IMR-90 (cell line): ENCODE measurements at regions not wholly inside any gene's neighbourhood (a gene's known extent, or its start where the extent isn't known, plus 50 kb on each side); places are given as distances from the start of the nearest gene placed in this dataset.

Experiments
- ATAC-seq: fragments of 200-7000 bp; cut with Tn5 transposase; 2 replicates; pipeline ENCODE4 v1.9.1; 2020; ENCODE audit warnings: low read depth, mild to moderate bottlenecking, moderate library complexity
- BruUV-seq: library from RNA; stranded (reverse); fragments of 400-500 nt; replicated peaks from 2 replicates; lab custom pipeline; 2021; lab: Mats Ljungman, UMichigan
- CTCF ChIA-PET: fragments of 300-600 bp; formaldehyde crosslinking; extraction: SDS; loops from one replicate; lab custom pipeline; 2021; ENCODE audit warnings: antibody characterized with exemption; lab: Yijun Ruan, JAX
- POLR2A ChIA-PET: fragments of 300-600 bp; sonication (Branson Sonifier 250); formaldehyde crosslinking; loops from one replicate; lab custom pipeline; 2022; ENCODE audit warnings: antibody characterized with exemption; ENCODE audit not compliant: unreplicated experiment; lab: Charles Lee
- DNase-seq: peaks from one replicate; pipeline ENCODE4 v3.0.0; 2013
- H2AFZ ChIP-seq: replicated peaks from 2 replicates; pipeline ENCODE3; 2013; ENCODE audit warnings: low read length, mild to moderate bottlenecking; ENCODE audit not compliant: poor library complexity
- H2AK5ac ChIP-seq: 2 replicates; pipeline ENCODE4 v1.6.1; 2013; ENCODE audit warnings: low read depth, low read length, inconsistent platforms
- H2AK9ac ChIP-seq: replicated peaks from 2 replicates; pipeline ENCODE3; 2013; ENCODE audit warnings: mild to moderate bottlenecking, low read depth, low read length, moderate library complexity; ENCODE audit not compliant: poor library complexity
- H2BK120ac ChIP-seq: 2 replicates; pipeline ENCODE4 v1.6.1; 2013; ENCODE audit warnings: low read depth, low read length, inconsistent platforms
- H2BK15ac ChIP-seq: 3 replicates; pipeline ENCODE4 v1.6.1; 2013; ENCODE audit warnings: low read depth, low read length, inconsistent platforms
- H2BK20ac ChIP-seq: 2 replicates; pipeline ENCODE4 v1.6.1; 2013; ENCODE audit warnings: low read depth, mild to moderate bottlenecking, inconsistent platforms, low read length, moderate library complexity
- H2BK5ac ChIP-seq: 2 replicates; pipeline ENCODE4 v1.6.1; 2013; ENCODE audit warnings: mild to moderate bottlenecking, low read depth, low read length, inconsistent platforms; ENCODE audit not compliant: poor library complexity, severe bottlenecking
- H3K14ac ChIP-seq: replicated peaks from 2 replicates; pipeline ENCODE4 v1.6.1; 2013; ENCODE audit warnings: low read depth, low read length, inconsistent platforms
- H3K18ac ChIP-seq: 2 replicates; pipeline ENCODE4 v1.6.1; 2013; ENCODE audit warnings: low read depth, low read length, control low read depth
- H3K23ac ChIP-seq: 2 replicates; pipeline ENCODE4 v1.6.1; 2013; ENCODE audit warnings: low read depth, low read length, inconsistent platforms
- H3K27ac ChIP-seq: 2 replicates; pipeline ENCODE4 v1.5.1; 2013; ENCODE audit warnings: mild to moderate bottlenecking, control low read depth, low read length; ENCODE audit not compliant: insufficient read depth
- H3K27me3 ChIP-seq: 2 replicates; pipeline ENCODE4 v1.6.1; 2013; ENCODE audit warnings: low read length; ENCODE audit not compliant: control insufficient read depth, insufficient read depth
- H3K36me3 ChIP-seq: 2 replicates; pipeline ENCODE4 v1.6.1; 2013; ENCODE audit warnings: low read length, mixed read lengths; ENCODE audit not compliant: control insufficient read depth, insufficient read depth
- H3K4ac ChIP-seq: 2 replicates; pipeline ENCODE4 v1.6.1; 2013; ENCODE audit warnings: low read depth, low read length, inconsistent platforms
- H3K4me1 ChIP-seq: 2 replicates; pipeline ENCODE4 v1.6.1; 2013; ENCODE audit warnings: low read length, mixed read lengths; ENCODE audit not compliant: control insufficient read depth, insufficient read depth
- H3K4me2 ChIP-seq: 2 replicates; pipeline ENCODE4 v1.6.1; 2013; ENCODE audit warnings: low read depth, mild to moderate bottlenecking, control low read depth, low read length, moderate library complexity
- H3K4me3 ChIP-seq: 2 replicates; pipeline ENCODE4 v1.5.1; 2013; ENCODE audit warnings: low read depth, mild to moderate bottlenecking, control low read depth, low read length, moderate library complexity; ENCODE audit not compliant: insufficient read depth
- H3K56ac ChIP-seq: 2 replicates; pipeline ENCODE4 v1.6.1; 2013; ENCODE audit warnings: low read length, inconsistent platforms; ENCODE audit not compliant: insufficient read depth; ENCODE audit errors: extremely low read depth
- H3K79me1 ChIP-seq, 2 experiments: 2 replicates each; pipeline ENCODE4 v1.6.1; 2013; ENCODE audit warnings: low read length in 2 of 2, inconsistent platforms in 1 of 2, low read depth in 1 of 2
- H3K9ac ChIP-seq: 2 replicates; pipeline ENCODE4 v1.6.1; 2013; ENCODE audit warnings: low read depth, low read length, control low read depth
- H3K9me1 ChIP-seq: 2 replicates; pipeline ENCODE4 v1.6.1; 2013; ENCODE audit warnings: low read length, inconsistent platforms; ENCODE audit not compliant: insufficient read depth
- H3K9me3 ChIP-seq: 2 replicates; pipeline ENCODE4 v1.6.1; 2013; ENCODE audit warnings: low read length; ENCODE audit not compliant: control insufficient read depth, insufficient read depth
- H4K20me1 ChIP-seq: 2 replicates; pipeline ENCODE4 v1.6.1; 2013; ENCODE audit warnings: low read length, inconsistent platforms; ENCODE audit not compliant: insufficient read depth
- H4K5ac ChIP-seq: 2 replicates; pipeline ENCODE4 v1.6.1; 2013; ENCODE audit warnings: mild to moderate bottlenecking, low read depth, low read length, control low read depth
- H4K8ac ChIP-seq, 2 experiments: 2 replicates each; pipeline ENCODE4 v1.6.1; 2013; ENCODE audit warnings: low read depth in 2 of 2, low read length in 2 of 2, control low read depth in 1 of 2, inconsistent platforms in 1 of 2
- H4K91ac ChIP-seq: 2 replicates; pipeline ENCODE4 v1.6.1; 2013; ENCODE audit warnings: low read depth, low read length, inconsistent platforms; ENCODE audit not compliant: insufficient read depth
- BHLHE40 ChIP-seq: fragments of 150-350 bp; IDR thresholded peaks from 2 replicates; pipeline ENCODE4 v1.6.1; 2016; ENCODE audit warnings: mild to moderate bottlenecking, low read depth, low read length
- CEBPB ChIP-seq: IDR thresholded peaks from 2 replicates; pipeline ENCODE4 v1.6.1; 2012; ENCODE audit warnings: low read depth, low read length, improper control_type of control experiment
- CHD1 ChIP-seq: IDR thresholded peaks from 2 replicates; pipeline ENCODE4 v1.6.1; 2012; ENCODE audit warnings: low read depth, low read length, improper control_type of control experiment
- FOS ChIP-seq: fragments of 150-350 bp; IDR thresholded peaks from 2 replicates; pipeline ENCODE4 v1.6.1; 2016; ENCODE audit warnings: low read depth, low read length
- MAFK ChIP-seq: IDR thresholded peaks from 2 replicates; pipeline ENCODE4 v1.6.1; 2012; ENCODE audit warnings: low read depth, low read length, improper control_type of control experiment
- MAZ ChIP-seq: IDR thresholded peaks from 2 replicates; pipeline ENCODE4 v1.6.1; 2012; ENCODE audit warnings: low read depth, mild to moderate bottlenecking, low read length, improper control_type of control experiment, moderate library complexity, borderline replicate concordance
- MXI1 ChIP-seq: IDR thresholded peaks from 2 replicates; pipeline ENCODE4 v1.6.1; 2012; ENCODE audit warnings: low read depth, mild to moderate bottlenecking, low read length, moderate library complexity, borderline replicate concordance
- NFE2L2 ChIP-seq: fragments of 150-350 bp; IDR thresholded peaks from 2 replicates; pipeline ENCODE4 v1.6.1; 2016; ENCODE audit warnings: low read depth, mild to moderate bottlenecking, low read length
- POLR2A ChIP-seq: IDR thresholded peaks from 2 replicates; pipeline ENCODE4 v1.6.1; 2012; ENCODE audit warnings: mild to moderate bottlenecking, low read depth, low read length
- RAD21 ChIP-seq: IDR thresholded peaks from 2 replicates; pipeline ENCODE4 v1.6.1; 2012; ENCODE audit warnings: low read length, improper control_type of control experiment
- RCOR1 ChIP-seq: IDR thresholded peaks from 2 replicates; pipeline ENCODE4 v1.6.1; 2012; ENCODE audit warnings: mild to moderate bottlenecking, low read length, improper control_type of control experiment; ENCODE audit not compliant: insufficient replicate concordance
- RFX5 ChIP-seq: IDR thresholded peaks from 2 replicates; pipeline ENCODE4 v1.8.0; 2012; ENCODE audit warnings: low read depth, mild to moderate bottlenecking, low read length, moderate library complexity
- SMC3 ChIP-seq: fragments of 150-350 bp; IDR thresholded peaks from 2 replicates; pipeline ENCODE4 v1.6.1; 2016; ENCODE audit warnings: low read depth, mild to moderate bottlenecking, antibody characterized with exemption, low read length, moderate library complexity
- WGBS, 2 experiments: methylation state at CpG; one replicate each; pipeline versions ENCODE4 v1.1.5 to v1.1.7; 2013; ENCODE audit warnings: missing lambda C conversion rate in 2 of 2; ENCODE audit not compliant: insufficient read length in 1 of 2; ENCODE audit errors: extremely low coverage in 2 of 2; 5-methylcytosine and 5-hydroxymethylcytosine counted together
- dilution Hi-C: fragments of 300-500 bp; cut with HindIII; formaldehyde crosslinking; loops from one replicate; pipeline ENCODE4 v1.14.3; 2018; ENCODE audit warnings: low sequenced_read_pairs; ENCODE audit not compliant: unreplicated experiment
- in situ Hi-C: fragments of 300-500 bp; cut with MboI; formaldehyde crosslinking; loops from 3 replicates; pipeline ENCODE4 v1.14.3; 2019; ENCODE audit warnings: low sequenced_read_pairs, inconsistent platforms, mixed read lengths
- intact Hi-C: fragments of 100-400 bp; cut with micrococcal nuclease; formaldehyde crosslinking; loops from 2 replicates; pipeline ENCODE4 v1.10.0; 2022
- TF ChIP-seq, protein P1 (sequence below): conservative IDR thresholded peaks from 2 replicates; pipeline ENCODE4 v1.5.1; 2012; ENCODE audit warnings: mild to moderate bottlenecking, low read depth, low read length, improper control_type of control experiment
- TF ChIP-seq, protein P2 (sequence below): fragments of 150-350 bp; IDR thresholded peaks from 2 replicates; pipeline ENCODE4 v1.6.1; 2017; ENCODE audit warnings: mild to moderate bottlenecking, antibody characterized with exemption, low read length, low read depth
- TF ChIP-seq, protein P3 (sequence below): fragments of 150-350 bp; IDR thresholded peaks from 2 replicates; pipeline ENCODE4 v1.6.1; 2016; ENCODE audit warnings: low read depth, mild to moderate bottlenecking, low read length, moderate library complexity, borderline replicate concordance

DNA sequence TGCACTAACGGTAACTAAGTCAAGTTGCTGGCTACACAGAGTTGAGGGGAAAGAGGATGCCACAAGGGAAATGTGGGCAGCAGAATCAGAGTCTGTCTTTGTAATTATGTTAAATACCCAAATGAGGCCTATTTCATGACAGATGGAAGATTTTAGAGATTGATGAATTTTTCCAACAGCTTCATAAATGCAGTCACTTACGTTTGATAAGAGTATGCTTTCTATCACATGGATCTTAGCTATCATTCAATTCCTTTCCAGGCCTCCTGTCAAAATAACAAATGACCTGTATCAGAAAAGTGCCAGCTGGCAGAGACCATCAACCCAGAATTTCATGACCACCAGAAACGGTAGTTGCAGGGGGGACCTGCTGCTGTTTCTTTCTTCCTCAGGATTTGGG lies 148.4 kb upstream of the PLPP4 start:
- no peak for ATAC-seq
- dilution Hi-C loops: no loop called here

More for the DNA sequence above, 148.4 kb upstream of the PLPP4 start:
- in situ Hi-C loops: no loop called here
- no peak overlapping the region for H4K5ac ChIP-seq
- H4K91ac ChIP-seq: no peak overlapping the region
- no peak overlapping the region for H2AFZ ChIP-seq
- POLR2A ChIA-PET: no interaction called here
- H2BK15ac ChIP-seq: no peak overlapping the region
- H3K4me1 ChIP-seq: no peaks in the 10 kb centered on the region
- no peak overlapping the region for H2BK20ac ChIP-seq
- no peaks in the 10 kb centered on the region for H3K9me1 ChIP-seq
- CTCF ChIA-PET: no interaction called here
- H3K56ac ChIP-seq: no peak overlapping the region
- no peak overlapping the region for H3K14ac ChIP-seq
- no peak for DNase-seq
- H4K20me1 ChIP-seq: no peaks in the 10 kb centered on the region
- intact Hi-C loops: no loop called here
- no peak overlapping the region for H3K4me3 ChIP-seq
- no peak overlapping the region for H2AK9ac ChIP-seq
- no peak overlapping the region for H4K8ac ChIP-seq
- H2BK120ac ChIP-seq: no peak overlapping the region
- TF ChIP-seq CHD1 (no peak), SMC3 (no peak), FOS (no peak), MAZ (no peak), MXI1 (no peak), RFX5 (no peak), NFE2L2 (no peak), BHLHE40 (no peak), CEBPB (no peak), MAFK (no peak), RAD21 (no peak), POLR2A (no peak), RCOR1 (no peak)
- TF ChIP-seq, protein P1, sequence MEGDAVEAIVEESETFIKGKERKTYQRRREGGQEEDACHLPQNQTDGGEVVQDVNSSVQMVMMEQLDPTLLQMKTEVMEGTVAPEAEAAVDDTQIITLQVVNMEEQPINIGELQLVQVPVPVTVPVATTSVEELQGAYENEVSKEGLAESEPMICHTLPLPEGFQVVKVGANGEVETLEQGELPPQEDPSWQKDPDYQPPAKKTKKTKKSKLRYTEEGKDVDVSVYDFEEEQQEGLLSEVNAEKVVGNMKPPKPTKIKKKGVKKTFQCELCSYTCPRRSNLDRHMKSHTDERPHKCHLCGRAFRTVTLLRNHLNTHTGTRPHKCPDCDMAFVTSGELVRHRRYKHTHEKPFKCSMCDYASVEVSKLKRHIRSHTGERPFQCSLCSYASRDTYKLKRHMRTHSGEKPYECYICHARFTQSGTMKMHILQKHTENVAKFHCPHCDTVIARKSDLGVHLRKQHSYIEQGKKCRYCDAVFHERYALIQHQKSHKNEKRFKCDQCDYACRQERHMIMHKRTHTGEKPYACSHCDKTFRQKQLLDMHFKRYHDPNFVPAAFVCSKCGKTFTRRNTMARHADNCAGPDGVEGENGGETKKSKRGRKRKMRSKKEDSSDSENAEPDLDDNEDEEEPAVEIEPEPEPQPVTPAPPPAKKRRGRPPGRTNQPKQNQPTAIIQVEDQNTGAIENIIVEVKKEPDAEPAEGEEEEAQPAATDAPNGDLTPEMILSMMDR: no peak
- TF ChIP-seq, protein P2, sequence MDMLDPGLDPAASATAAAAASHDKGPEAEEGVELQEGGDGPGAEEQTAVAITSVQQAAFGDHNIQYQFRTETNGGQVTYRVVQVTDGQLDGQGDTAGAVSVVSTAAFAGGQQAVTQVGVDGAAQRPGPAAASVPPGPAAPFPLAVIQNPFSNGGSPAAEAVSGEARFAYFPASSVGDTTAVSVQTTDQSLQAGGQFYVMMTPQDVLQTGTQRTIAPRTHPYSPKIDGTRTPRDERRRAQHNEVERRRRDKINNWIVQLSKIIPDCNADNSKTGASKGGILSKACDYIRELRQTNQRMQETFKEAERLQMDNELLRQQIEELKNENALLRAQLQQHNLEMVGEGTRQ: no peak
- TF ChIP-seq, protein P3, sequence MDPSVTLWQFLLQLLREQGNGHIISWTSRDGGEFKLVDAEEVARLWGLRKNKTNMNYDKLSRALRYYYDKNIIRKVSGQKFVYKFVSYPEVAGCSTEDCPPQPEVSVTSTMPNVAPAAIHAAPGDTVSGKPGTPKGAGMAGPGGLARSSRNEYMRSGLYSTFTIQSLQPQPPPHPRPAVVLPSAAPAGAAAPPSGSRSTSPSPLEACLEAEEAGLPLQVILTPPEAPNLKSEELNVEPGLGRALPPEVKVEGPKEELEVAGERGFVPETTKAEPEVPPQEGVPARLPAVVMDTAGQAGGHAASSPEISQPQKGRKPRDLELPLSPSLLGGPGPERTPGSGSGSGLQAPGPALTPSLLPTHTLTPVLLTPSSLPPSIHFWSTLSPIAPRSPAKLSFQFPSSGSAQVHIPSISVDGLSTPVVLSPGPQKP: no peak
- H3K9me3 ChIP-seq: peaks cover 8% of the 10 kb centered on the region; the same call in 1 of the 2 replicates
- H3K23ac ChIP-seq: no peak overlapping the region
- H2BK5ac ChIP-seq: no peak overlapping the region
- no peak overlapping the region for H2AK5ac ChIP-seq
- WGBS, 2 experiments: no CpG with 5 or more reads among the region's 3 CpGs
- H3K27ac ChIP-seq: no peak overlapping the region
- no peak overlapping the region for H3K18ac ChIP-seq
- H3K36me3 ChIP-seq: no peaks in the 10 kb centered on the region
- no peaks in the 10 kb centered on the region for H3K27me3 ChIP-seq
- no peak overlapping the region for H3K9ac ChIP-seq
- no peak overlapping the region for H3K4me2 ChIP-seq
- no peaks in the 10 kb centered on the region for H3K79me1 ChIP-seq
- BruUV-seq: no TSS peak
- H3K4ac ChIP-seq: no peak overlapping the region
